ENCODE measurements at regions not wholly inside any gene's neighbourhood (a gene's known extent, or its start where the extent isn't known, plus 50 kb on each side); places are given as distances from the start of the nearest gene placed in this dataset.

- Mint-ChIP-seq H3K27ac (no peak overlapping the region), H3K4me3 (no peak overlapping the region), H3K9me3 (no peaks in the 10 kb centered on the region), H3K4me1 (ENCODE audit: low read depth) (peaks cover 7% of the 10 kb centered on the region), H3K36me3 (ENCODE audit: low read depth) (no peaks in the 10 kb centered on the region), H3K27me3 (ENCODE audit: insufficient read depth) (no peaks in the 10 kb centered on the region)
- TF ChIP-seq, protein P1, sequence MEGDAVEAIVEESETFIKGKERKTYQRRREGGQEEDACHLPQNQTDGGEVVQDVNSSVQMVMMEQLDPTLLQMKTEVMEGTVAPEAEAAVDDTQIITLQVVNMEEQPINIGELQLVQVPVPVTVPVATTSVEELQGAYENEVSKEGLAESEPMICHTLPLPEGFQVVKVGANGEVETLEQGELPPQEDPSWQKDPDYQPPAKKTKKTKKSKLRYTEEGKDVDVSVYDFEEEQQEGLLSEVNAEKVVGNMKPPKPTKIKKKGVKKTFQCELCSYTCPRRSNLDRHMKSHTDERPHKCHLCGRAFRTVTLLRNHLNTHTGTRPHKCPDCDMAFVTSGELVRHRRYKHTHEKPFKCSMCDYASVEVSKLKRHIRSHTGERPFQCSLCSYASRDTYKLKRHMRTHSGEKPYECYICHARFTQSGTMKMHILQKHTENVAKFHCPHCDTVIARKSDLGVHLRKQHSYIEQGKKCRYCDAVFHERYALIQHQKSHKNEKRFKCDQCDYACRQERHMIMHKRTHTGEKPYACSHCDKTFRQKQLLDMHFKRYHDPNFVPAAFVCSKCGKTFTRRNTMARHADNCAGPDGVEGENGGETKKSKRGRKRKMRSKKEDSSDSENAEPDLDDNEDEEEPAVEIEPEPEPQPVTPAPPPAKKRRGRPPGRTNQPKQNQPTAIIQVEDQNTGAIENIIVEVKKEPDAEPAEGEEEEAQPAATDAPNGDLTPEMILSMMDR (IDR thresholded peaks at IDR 0.05) = no peak
- DNase-seq = no peak
These were observed 622.4 kb downstream of the SLC6A15 start for GRCh38 chr12:84290168-84290567.

DNA sequence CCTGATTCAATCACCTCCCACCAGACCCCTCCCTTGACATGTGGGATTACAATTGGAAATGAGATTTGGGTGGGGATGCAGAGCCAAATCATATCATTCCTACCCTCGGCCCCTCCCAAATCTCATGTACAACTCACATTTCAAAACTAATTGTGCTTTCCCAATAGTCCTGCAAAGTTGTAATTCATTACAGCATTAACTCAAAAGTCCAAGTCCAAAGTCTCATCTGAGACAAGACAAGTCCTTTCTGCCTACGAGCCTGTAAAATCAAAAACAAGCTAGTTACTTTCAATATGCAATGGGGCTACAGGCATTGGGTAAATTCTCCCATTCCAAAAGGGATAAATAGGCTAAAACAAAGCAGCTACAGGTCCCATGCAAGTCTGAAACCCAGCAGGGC, 634.6 kb downstream of the SLC6A15 start:
- no peak overlapping the region for H3K27ac Mint-ChIP-seq
- no peaks in the 10 kb centered on the region for H3K4me1 Mint-ChIP-seq (ENCODE audit: low read depth)
- H3K4me3 Mint-ChIP-seq = no peak overlapping the region
- DNase-seq = no peak
- H3K9me3 Mint-ChIP-seq = 0 out of 2 replicates have a peak, but pooled peaks cover 4% of the 10 kb centered on the region
- no peaks in the 10 kb centered on the region for H3K27me3 Mint-ChIP-seq (ENCODE audit: insufficient read depth)
- no peaks in the 10 kb centered on the region for H3K36me3 Mint-ChIP-seq (ENCODE audit: low read depth)
- TF ChIP-seq, protein P1 (IDR thresholded peaks at IDR 0.05) = no peak

DNA sequence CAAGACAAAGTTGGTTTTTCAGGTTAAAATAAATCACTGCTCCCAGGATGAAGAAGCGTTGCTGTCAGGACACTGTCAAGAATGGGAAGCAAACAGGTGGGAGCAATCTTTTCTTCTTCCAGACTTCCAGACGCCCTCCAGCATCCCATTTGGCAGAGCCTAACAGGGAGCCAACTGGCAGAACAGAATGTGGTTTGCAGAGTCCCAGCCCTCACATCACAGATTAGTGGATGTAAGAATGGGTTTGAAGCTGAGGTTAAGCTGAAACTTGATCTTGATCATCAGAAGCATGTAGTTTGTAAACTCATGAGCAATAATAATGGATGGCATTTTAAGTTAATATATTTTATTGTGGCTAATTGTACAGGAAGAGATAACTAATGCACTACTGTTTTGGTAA, 636.4 kb downstream of the SLC6A15 start:
- no peaks in the 10 kb centered on the region for H3K4me1 Mint-ChIP-seq (ENCODE audit: low read depth)
- H3K27me3 Mint-ChIP-seq (ENCODE audit: insufficient read depth) = no peaks in the 10 kb centered on the region
- no peak for DNase-seq
- TF ChIP-seq, protein P1 (IDR thresholded peaks at IDR 0.05) = no peak
- no peaks in the 10 kb centered on the region for H3K36me3 Mint-ChIP-seq (ENCODE audit: low read depth)
- no peak overlapping the region for H3K4me3 Mint-ChIP-seq
- H3K27ac Mint-ChIP-seq = no peak overlapping the region
- H3K9me3 Mint-ChIP-seq = 0 out of 2 replicates have a peak, but pooled peaks cover 4% of the 10 kb centered on the region

DNA sequence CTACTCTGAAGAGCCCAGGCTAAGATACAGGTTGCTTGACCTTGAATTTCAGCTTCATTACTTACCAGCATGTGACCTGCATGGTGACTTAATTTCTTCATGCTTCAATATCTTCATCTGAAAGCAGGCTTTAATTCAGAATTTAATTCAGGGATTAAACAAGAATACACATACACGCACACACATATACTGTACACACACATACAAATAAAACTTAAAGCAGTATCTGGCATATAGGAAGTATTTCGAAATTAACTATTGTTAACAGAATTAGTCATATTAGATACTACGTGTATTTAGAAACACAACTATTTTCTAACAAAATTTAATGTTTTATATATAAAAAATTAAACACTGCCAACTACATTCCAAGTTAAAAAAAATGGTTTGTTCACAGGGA, 640.3 kb downstream of the SLC6A15 start:
- no peak for DNase-seq
- Mint-ChIP-seq H3K4me3 (no peak overlapping the region), H3K4me1 (ENCODE audit: low read depth) (no peaks in the 10 kb centered on the region), H3K9me3 (no peaks in the 10 kb centered on the region), H3K27me3 (ENCODE audit: insufficient read depth) (no peaks in the 10 kb centered on the region), H3K36me3 (ENCODE audit: low read depth) (no peaks in the 10 kb centered on the region), H3K27ac (no peak overlapping the region)
- TF ChIP-seq, protein P1 (IDR thresholded peaks at IDR 0.05) = no peak

- H3K4me1 Mint-ChIP-seq (ENCODE audit: low read depth) = no peaks in the 10 kb centered on the region
- no peaks in the 10 kb centered on the region for H3K9me3 Mint-ChIP-seq
- no peak for DNase-seq
- no peak overlapping the region for H3K27ac Mint-ChIP-seq
- TF ChIP-seq, protein P1 (IDR thresholded peaks at IDR 0.05) = no peak
- H3K4me3 Mint-ChIP-seq = no peak overlapping the region
- no peaks in the 10 kb centered on the region for H3K27me3 Mint-ChIP-seq (ENCODE audit: insufficient read depth)
- no peaks in the 10 kb centered on the region for H3K36me3 Mint-ChIP-seq (ENCODE audit: low read depth)
These were observed 642.0 kb downstream of the SLC6A15 start for GRCh38 chr12:84270470-84271140.

All from HFFc6 (cell line).